SK-N-SH (cell line): ENCODE measurements at regions not wholly inside any gene's neighbourhood (a gene's known extent, or its start where the extent isn't known, plus 50 kb on each side); places are given as distances from the start of the nearest gene placed in this dataset.

Source experiments
- CTCF ChIA-PET: fragments of 300-600, 350-600 bp; formaldehyde crosslinking; extraction: SDS; loops from one replicate; lab custom pipeline; 2021; lab: Yijun Ruan, JAX
- POLR2A ChIA-PET: fragments of 350-600 bp; sonication (Branson Sonifier 250); formaldehyde crosslinking; extraction: SDS; loops from one replicate; lab custom pipeline; 2020; ENCODE audit warnings: antibody characterized with exemption, inconsistent platforms; lab: Yijun Ruan, JAX
- DNase-seq: peaks from one replicate; pipeline ENCODE4 v3.0.0; 2012
- H2AFZ ChIP-seq: fragments of 200-600 bp; sonication (generic); 2 replicates; pipeline ENCODE4 v1.8.1; 2016; ENCODE audit warnings: antibody characterized with exemption, mild to moderate bottlenecking, low read depth
- H3F3A ChIP-seq: fragments of 200-600 bp; sonication (generic); replicated peaks from 2 replicates; pipeline ENCODE3; 2016; ENCODE audit warnings: antibody characterized with exemption, mild to moderate bottlenecking; ENCODE audit not compliant: insufficient read depth
- H3K27ac ChIP-seq, 2 experiments: fragments of 200-500 bp in 1 of 2; fragments of 200-600 bp in 1 of 2; sonication (Bioruptor generic) in 1 of 2; sonication (generic), shearing (Covaris generic) in 1 of 2; 2 replicates each; pipeline versions ENCODE4 v1.5.1 to v1.6.1; 2014 to 2016; ENCODE audit warnings: low read depth in 2 of 2, inconsistent platforms in 1 of 2, low read length in 1 of 2, mild to moderate bottlenecking in 1 of 2, mixed read lengths in 1 of 2
- H3K27me3 ChIP-seq: fragments of 200-600 bp; sonication (generic), shearing (Covaris generic); 2 replicates; pipeline ENCODE4 v1.6.1; 2016; ENCODE audit warnings: mixed run types; ENCODE audit not compliant: insufficient read depth
- H3K36me3 ChIP-seq, 2 experiments: fragments of 200-500 bp in 1 of 2; fragments of 200-600 bp in 1 of 2; sonication (Bioruptor generic) in 1 of 2; sonication (generic) in 1 of 2; replicated peaks in 1 of 2; 2 replicates each; pipeline versions ENCODE3 to v1.5.1; 2014 to 2016; ENCODE audit warnings: low read length in 1 of 2, mild to moderate bottlenecking in 1 of 2; ENCODE audit not compliant: insufficient read depth in 2 of 2, control insufficient read depth in 1 of 2
- H3K4me1 ChIP-seq, 2 experiments: fragments of 200-500 bp in 1 of 2; fragments of 200-600 bp in 1 of 2; sonication (Bioruptor generic) in 1 of 2; sonication (generic), shearing (Covaris generic) in 1 of 2; 2 replicates each; pipeline versions ENCODE4 v1.5.1 to v1.6.1; 2014 to 2016; ENCODE audit warnings: low read depth in 1 of 2, low read length in 1 of 2, mixed run types in 1 of 2; ENCODE audit not compliant: insufficient read depth in 2 of 2, control insufficient read depth in 1 of 2
- H3K4me2 ChIP-seq: fragments of 200-600 bp; sonication (generic), shearing (Covaris generic); 2 replicates; pipeline ENCODE4 v1.6.1; 2017; ENCODE audit warnings: mixed run types
- H3K4me3 ChIP-seq, 2 experiments: fragments of 200-500 bp in 1 of 2; fragments of 200-600 bp in 1 of 2; sonication (Bioruptor generic) in 1 of 2; sonication (generic), shearing (Covaris generic) in 1 of 2; 2 replicates each; pipeline versions ENCODE4 v1.5.1 to v1.8.1; 2014 to 2016; ENCODE audit warnings: low read depth in 2 of 2, inconsistent platforms in 1 of 2, low read length in 1 of 2, mild to moderate bottlenecking in 1 of 2, mixed read lengths in 1 of 2, moderate library complexity in 1 of 2
- H3K79me2 ChIP-seq: fragments of 200-600 bp; sonication (generic); 2 replicates; pipeline ENCODE4 v1.8.1; 2017; ENCODE audit warnings: mild to moderate bottlenecking; ENCODE audit not compliant: insufficient read depth
- H3K9ac ChIP-seq: fragments of 200-600 bp; sonication (generic); 2 replicates; pipeline ENCODE4 v1.6.1; 2017; ENCODE audit warnings: mixed run types
- H3K9me2 ChIP-seq: fragments of 200-600 bp; sonication (generic); 2 replicates; pipeline ENCODE4 v1.6.1; 2017; ENCODE audit warnings: mixed run types
- H3K9me3 ChIP-seq: fragments of 200-600 bp; sonication (generic); 2 replicates; pipeline ENCODE4 v1.6.1; 2017; ENCODE audit warnings: mixed run types, mild to moderate bottlenecking, moderate library complexity
- H4K20me1 ChIP-seq: fragments of 200-600 bp; sonication (generic); 2 replicates; pipeline ENCODE4 v1.6.1; 2017; ENCODE audit warnings: mild to moderate bottlenecking, mixed run types; ENCODE audit not compliant: insufficient read depth
- ELF1 ChIP-seq: IDR thresholded peaks from 2 replicates; pipeline ENCODE4 v1.4.0; 2012
- FOSL2 ChIP-seq: IDR thresholded peaks from 2 replicates; pipeline ENCODE4 v1.4.0; 2012; ENCODE audit warnings: low read depth, mild to moderate bottlenecking, moderate library complexity, borderline replicate concordance
- FOXM1 ChIP-seq: IDR thresholded peaks from 2 replicates; pipeline ENCODE4 v1.4.0; 2012; ENCODE audit warnings: low read depth, mild to moderate bottlenecking
- MEF2A ChIP-seq: IDR thresholded peaks from 2 replicates; pipeline ENCODE4 v1.4.0; 2012; ENCODE audit warnings: low read depth, borderline replicate concordance
- POLR2AphosphoS5 ChIP-seq: IDR thresholded peaks from 2 replicates; pipeline ENCODE4 v1.6.1; 2012; ENCODE audit warnings: low read depth, low read length
- RAD21 ChIP-seq: IDR thresholded peaks from 2 replicates; pipeline ENCODE4 v1.6.1; 2012; ENCODE audit warnings: mild to moderate bottlenecking, low read length
- RCOR1 ChIP-seq: fragments of 150-350 bp; IDR thresholded peaks from 2 replicates; pipeline ENCODE4 v1.6.1; 2017; ENCODE audit warnings: antibody characterized with exemption, low read length
- RXRA ChIP-seq: IDR thresholded peaks from 2 replicates; pipeline ENCODE4 v1.4.0; 2012; ENCODE audit warnings: low read depth, mild to moderate bottlenecking, borderline replicate concordance
- SIN3A ChIP-seq: IDR thresholded peaks from 2 replicates; pipeline ENCODE4 v1.6.1; 2012; ENCODE audit warnings: low read depth, mild to moderate bottlenecking, low read length, moderate library complexity, borderline replicate concordance
- TEAD4 ChIP-seq: IDR thresholded peaks from 2 replicates; pipeline ENCODE4 v1.4.0; 2012; ENCODE audit warnings: mild to moderate bottlenecking, borderline replicate concordance; ENCODE audit not compliant: insufficient read depth
- WGBS: methylation state at CpG from one replicate; pipeline ENCODE4 v1.1.6; 2017; ENCODE audit warnings: low lambda C conversion rate; 5-methylcytosine and 5-hydroxymethylcytosine counted together
- TF ChIP-seq, protein P1 (sequence below): IDR thresholded peaks from 2 replicates; pipeline ENCODE4 v1.4.0; 2012; ENCODE audit warnings: low read depth
- TF ChIP-seq, protein P2 (sequence below): IDR thresholded peaks from 2 replicates; pipeline ENCODE4 v1.4.0; 2012; ENCODE audit warnings: low read depth, borderline replicate concordance
- TF ChIP-seq, protein P3 (sequence below): IDR thresholded peaks from 2 replicates; pipeline ENCODE4 v1.4.0; 2012; ENCODE audit warnings: low read depth, borderline replicate concordance
- TF ChIP-seq, protein P4 (sequence below): IDR thresholded peaks from 2 replicates; pipeline ENCODE4; 2012
- TF ChIP-seq, protein P5 (sequence below): fragments of 200-600 bp; sonication (generic); IDR thresholded peaks from 2 replicates; pipeline ENCODE4 v1.6.1; 2017; ENCODE audit warnings: antibody characterized with exemption, mild to moderate bottlenecking, moderate library complexity

DNA sequence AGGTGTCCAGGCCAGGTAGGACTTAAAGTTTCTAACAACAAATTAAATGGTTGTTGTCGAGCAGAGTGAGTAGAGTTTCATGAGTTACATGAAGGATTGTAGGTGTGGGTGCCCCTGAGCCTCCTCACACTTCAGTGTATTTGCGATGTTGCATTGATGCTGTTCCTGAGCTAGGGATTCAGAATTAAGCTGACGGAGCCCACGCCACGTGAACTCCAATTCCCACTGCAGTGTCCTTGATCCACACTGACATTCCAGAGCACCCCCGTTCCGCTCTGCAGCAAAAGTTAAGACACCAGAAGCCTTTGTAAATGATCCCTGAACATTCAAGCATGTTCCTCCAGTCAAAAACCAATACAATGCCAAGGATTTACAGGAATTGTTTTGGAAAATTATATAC is 78.8 kb upstream of the SEC61G start:
- H3K27me3 ChIP-seq, result no peaks in the 10 kb centered on the region
- H3K4me1 ChIP-seq, result peaks cover 3 to 6% of the 10 kb centered on the region in 2 experiments; a peak in 3 of 4 replicates
- H3K79me2 ChIP-seq, result no peaks in the 10 kb centered on the region
- H3K4me3 ChIP-seq, result no peak overlapping the region
- no peak for TF ChIP-seq FOXM1
- TF ChIP-seq, protein P1, sequence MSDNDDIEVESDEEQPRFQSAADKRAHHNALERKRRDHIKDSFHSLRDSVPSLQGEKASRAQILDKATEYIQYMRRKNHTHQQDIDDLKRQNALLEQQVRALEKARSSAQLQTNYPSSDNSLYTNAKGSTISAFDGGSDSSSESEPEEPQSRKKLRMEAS, result no peak
- TF ChIP-seq, protein P2, sequence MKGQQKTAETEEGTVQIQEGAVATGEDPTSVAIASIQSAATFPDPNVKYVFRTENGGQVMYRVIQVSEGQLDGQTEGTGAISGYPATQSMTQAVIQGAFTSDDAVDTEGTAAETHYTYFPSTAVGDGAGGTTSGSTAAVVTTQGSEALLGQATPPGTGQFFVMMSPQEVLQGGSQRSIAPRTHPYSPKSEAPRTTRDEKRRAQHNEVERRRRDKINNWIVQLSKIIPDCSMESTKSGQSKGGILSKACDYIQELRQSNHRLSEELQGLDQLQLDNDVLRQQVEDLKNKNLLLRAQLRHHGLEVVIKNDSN, result no peak
- TF ChIP-seq, protein P3, sequence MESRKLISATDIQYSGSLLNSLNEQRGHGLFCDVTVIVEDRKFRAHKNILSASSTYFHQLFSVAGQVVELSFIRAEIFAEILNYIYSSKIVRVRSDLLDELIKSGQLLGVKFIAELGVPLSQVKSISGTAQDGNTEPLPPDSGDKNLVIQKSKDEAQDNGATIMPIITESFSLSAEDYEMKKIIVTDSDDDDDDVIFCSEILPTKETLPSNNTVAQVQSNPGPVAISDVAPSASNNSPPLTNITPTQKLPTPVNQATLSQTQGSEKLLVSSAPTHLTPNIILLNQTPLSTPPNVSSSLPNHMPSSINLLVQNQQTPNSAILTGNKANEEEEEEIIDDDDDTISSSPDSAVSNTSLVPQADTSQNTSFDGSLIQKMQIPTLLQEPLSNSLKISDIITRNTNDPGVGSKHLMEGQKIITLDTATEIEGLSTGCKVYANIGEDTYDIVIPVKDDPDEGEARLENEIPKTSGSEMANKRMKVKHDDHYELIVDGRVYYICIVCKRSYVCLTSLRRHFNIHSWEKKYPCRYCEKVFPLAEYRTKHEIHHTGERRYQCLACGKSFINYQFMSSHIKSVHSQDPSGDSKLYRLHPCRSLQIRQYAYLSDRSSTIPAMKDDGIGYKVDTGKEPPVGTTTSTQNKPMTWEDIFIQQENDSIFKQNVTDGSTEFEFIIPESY, result no peak
- no peak for TF ChIP-seq POLR2AphosphoS5
- TF ChIP-seq RAD21, result no peak
- no peak for TF ChIP-seq FOSL2
- TF ChIP-seq SIN3A, result no peak
- TF ChIP-seq, protein P4, sequence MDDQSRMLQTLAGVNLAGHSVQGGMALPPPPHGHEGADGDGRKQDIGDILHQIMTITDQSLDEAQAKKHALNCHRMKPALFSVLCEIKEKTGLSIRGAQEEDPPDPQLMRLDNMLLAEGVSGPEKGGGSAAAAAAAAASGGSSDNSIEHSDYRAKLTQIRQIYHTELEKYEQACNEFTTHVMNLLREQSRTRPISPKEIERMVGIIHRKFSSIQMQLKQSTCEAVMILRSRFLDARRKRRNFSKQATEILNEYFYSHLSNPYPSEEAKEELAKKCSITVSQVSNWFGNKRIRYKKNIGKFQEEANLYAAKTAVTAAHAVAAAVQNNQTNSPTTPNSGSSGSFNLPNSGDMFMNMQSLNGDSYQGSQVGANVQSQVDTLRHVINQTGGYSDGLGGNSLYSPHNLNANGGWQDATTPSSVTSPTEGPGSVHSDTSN, result no peak
- TF ChIP-seq MEF2A, result no peak
- no peak for TF ChIP-seq TEAD4
- TF ChIP-seq, protein P5, sequence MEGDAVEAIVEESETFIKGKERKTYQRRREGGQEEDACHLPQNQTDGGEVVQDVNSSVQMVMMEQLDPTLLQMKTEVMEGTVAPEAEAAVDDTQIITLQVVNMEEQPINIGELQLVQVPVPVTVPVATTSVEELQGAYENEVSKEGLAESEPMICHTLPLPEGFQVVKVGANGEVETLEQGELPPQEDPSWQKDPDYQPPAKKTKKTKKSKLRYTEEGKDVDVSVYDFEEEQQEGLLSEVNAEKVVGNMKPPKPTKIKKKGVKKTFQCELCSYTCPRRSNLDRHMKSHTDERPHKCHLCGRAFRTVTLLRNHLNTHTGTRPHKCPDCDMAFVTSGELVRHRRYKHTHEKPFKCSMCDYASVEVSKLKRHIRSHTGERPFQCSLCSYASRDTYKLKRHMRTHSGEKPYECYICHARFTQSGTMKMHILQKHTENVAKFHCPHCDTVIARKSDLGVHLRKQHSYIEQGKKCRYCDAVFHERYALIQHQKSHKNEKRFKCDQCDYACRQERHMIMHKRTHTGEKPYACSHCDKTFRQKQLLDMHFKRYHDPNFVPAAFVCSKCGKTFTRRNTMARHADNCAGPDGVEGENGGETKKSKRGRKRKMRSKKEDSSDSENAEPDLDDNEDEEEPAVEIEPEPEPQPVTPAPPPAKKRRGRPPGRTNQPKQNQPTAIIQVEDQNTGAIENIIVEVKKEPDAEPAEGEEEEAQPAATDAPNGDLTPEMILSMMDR, result no peak
- TF ChIP-seq RXRA, result no peak
- no peak for TF ChIP-seq ELF1
- no peak for TF ChIP-seq RCOR1
- TF ChIP-seq, all 33 proteins: peak for 0
- 96% methylated on average over 7 of the region's 7 CpGs for WGBS
- Histone ChIP-seq H3K9me3 (no peaks in the 10 kb centered on the region), H3K9ac (no peak overlapping the region), H3K4me2 (no peak overlapping the region), H3K27ac (no peak overlapping the region), H3K9me2 (no peaks in the 10 kb centered on the region), H2AFZ (no peak overlapping the region), H3K36me3 (no peaks in the 10 kb centered on the region), H4K20me1 (no peaks in the 10 kb centered on the region), H3F3A (peaks cover 15% of the 10 kb centered on the region)
- DNase-seq, result no peak
- ChIA-PET POLR2A (no interaction called here), CTCF (interaction anchor here (0.6 to 8.3 kb wide), 8 partner anchors 16 to 438 kb away, joined by 3 to 83 read pairs (median 4); no protein-coding TSS in a partner anchor)
